GM21423 (cell line): ENCODE measurements at regions not wholly inside any gene's neighbourhood (a gene's known extent, or its start where the extent isn't known, plus 50 kb on each side); places are given as distances from the start of the nearest gene placed in this dataset.

Experiments
- ATAC-seq: cut with Tn5 transposase; IDR thresholded peaks from one replicate; pipeline ENCODE4 v1.9.1; 2021; ENCODE audit warnings: mild to moderate bottlenecking, moderate library complexity; ENCODE audit not compliant: unreplicated experiment

DNA sequence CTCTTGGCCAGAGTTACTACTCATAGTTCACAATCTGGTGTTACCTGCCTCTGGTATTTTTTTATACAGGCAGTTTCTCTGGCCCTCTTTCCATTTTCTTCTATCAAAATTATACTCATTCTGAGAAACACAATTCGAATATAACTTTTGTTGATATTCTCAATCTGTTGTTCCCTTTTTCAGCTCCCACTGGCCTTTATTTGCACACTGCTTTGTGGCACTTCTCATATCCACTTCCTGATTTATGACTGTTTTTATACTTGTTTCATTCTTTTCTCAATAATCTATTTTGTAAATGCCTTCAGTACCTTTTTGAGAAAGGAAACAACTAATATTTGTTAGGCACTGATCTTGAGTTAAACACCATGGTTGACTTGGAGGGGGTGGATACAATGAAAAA is 93.8 kb upstream of the HDAC9 start:
- no peak for ATAC-seq

DNA sequence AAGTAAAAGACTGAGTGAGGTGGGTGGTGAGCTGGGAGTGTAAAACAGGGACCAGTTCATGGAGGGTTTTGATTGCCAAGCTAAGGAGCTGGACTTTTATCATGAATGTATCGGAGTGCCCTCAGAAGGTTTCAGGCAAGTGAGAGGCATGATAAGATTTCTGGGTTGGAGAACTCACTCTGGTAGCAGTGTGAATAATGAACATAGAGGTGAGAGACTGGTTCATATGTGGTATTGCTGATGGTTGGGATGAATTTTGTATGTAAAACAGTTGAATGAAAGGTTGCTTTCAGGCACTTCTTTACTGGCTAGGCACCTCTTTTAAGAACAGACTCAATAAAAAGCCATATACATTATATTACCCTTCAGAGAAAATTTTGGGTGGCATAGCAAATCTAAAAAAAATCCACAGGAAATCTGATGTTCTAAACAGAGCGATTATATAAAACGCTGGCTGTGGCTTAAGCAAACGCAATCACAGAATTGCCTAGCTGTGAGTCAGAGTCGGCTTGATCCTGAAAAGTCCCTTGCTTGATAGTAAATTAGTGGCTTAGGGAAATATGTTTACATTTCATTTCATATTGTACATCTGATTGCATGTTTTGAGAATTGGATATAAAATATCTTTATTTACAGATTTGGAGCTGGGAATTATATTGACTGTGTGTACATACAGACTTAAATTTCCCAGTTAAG is 92.9 kb upstream of the HDAC9 start:
- no peak for ATAC-seq

DNA sequence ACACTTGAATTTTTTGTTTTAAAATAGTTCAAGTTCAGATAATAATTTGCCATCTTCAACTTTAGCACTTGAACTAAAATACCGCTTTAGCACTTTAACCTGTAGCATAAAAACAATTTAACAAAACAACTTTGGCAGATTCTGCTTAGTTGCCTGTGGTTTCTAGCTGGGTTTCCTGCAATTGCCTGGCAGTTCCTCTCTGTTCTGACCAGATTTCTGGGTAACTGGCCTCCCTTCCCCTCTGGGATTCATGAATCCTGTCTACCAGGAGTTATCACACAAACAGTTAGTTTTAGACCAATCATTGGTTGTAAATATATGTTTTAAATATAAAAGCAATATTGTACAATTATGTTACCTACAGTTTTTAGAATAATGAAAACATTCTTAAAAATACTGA is 89.8 kb upstream of the HDAC9 start:
- no peak for ATAC-seq

DNA sequence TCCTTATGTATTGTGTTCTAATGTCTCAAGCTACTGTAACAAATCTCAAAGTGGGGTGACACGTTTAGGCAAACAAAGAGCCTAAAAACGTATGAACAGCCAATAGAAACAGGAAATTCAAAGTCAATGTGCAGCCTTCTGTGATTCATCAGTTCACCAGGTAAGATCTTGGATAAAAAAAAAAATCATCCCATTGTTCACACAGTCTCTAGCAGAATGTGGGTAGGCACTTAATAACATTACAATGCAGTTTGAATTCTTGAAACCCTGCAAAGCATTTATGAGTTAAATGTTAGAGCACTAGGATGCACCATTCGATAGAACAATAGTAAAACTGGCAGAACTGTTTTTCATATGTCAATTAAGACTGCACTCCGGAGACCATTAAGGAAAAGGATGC is 88.2 kb upstream of the HDAC9 start:
- no peak for ATAC-seq

DNA sequence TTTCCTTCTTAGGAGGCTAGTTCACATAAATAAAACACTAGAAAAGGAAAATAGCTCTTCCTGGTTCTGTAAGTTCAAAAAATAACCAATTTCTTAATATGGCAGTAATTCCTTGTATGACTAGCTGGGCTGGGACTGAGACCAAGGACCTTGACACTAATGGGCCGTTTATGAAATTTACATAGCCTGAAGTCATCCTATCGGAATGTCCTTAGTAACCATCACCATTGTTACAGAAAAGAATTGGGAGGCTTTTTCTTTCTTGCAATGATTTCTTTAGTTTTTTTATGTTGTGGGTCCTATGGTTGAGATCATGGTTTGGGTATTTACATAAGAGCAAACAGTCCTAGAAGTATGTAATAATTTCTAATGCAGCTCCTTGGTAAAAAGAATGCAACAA is 87.1 kb upstream of the HDAC9 start:
- no peak for ATAC-seq

DNA sequence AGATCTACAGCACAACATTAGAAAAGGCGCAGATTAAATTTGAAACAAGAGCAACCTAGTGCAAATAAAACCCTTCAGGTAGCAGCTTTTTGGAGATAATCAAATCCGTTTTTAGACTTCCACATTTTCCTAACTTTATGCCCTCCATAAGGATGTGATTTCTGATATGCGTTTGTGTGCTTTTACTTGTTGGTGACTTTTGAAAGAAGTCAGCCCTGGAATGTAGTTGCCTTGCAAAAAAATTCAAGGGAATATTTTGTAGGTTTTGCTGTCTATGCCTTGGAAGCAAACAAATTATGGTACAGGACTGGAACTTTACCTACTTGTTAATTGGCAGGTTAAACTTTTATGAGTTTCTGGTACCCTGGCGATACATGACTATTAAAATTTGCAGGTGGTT is 86.7 kb upstream of the HDAC9 start:
- no peak for ATAC-seq

DNA sequence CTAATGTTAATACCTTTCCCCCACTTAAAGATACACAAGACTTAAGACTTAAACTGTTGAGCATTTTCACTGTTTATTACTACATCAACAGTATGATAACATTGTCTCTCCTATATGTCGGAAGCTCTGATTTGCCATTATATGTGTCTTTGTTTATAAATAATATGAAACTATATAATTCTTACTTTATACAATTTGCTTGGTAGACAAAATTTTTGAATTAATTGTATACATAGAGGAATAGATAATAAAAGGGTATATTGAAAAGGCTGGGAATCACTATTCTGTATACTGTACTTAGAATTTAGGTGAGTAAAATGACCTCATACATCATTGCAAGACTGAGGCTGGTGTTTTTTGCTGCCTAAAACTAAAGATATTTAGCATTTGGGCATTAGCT is 82.1 kb upstream of the HDAC9 start:
- no peak for ATAC-seq

DNA sequence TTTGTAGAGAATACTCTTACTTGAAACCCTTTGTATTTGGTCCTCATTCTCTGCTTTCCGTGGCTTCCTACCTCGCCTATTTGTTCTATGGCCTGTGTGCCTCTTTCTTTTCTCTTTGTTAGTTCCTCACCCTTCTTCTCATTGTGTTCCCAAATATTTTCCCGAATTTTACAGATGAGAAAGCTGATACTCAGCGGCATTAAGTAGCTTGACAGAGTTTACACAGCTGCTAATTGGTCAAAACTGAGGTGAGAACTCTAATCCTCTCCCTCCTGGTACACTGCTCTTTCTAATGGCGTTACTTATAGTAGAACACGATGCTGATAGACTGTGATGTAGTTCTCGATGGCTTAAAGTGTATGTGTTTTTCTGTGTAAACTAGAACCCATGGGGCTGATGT is 80.7 kb upstream of the HDAC9 start:
- no peak for ATAC-seq

DNA sequence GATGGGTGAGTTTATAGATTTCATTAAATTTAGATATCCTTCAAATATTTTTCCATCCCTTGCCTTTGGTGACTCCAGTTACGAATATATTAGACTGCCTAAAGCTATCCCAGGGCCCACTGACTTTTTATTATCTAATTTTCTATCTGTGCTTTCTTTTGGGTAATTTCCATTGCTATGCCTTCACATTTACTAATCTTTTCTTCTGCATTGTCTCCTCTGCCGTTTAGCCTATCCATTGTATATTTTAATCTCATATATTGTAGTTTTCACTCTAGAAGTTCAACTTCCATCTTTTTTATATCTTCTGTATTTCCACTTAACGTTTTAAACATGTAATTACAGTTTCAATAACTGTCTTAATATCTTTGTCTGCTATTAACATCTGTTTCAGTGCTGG is 78.6 kb upstream of the HDAC9 start:
- no peak for ATAC-seq

DNA sequence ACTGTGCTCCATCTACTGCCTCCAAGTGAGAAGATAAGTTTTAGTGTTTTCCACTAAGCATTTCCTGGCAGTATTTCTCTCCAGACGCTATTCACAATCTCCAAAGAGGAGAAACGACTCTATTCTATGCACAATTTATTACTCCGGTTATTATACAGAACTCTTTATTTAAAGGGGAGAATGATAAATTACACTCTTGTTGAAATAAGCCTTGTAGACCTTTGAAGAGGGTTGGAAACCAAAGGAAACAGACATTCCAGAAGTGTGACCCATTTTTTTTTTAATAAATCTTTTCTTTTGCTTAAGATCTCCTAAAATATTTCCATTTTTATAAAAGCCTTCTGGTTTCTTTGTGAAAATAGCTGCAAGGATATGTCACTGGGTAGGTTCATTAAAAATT is 76.1 kb upstream of the HDAC9 start:
- ATAC-seq, result no peak

DNA sequence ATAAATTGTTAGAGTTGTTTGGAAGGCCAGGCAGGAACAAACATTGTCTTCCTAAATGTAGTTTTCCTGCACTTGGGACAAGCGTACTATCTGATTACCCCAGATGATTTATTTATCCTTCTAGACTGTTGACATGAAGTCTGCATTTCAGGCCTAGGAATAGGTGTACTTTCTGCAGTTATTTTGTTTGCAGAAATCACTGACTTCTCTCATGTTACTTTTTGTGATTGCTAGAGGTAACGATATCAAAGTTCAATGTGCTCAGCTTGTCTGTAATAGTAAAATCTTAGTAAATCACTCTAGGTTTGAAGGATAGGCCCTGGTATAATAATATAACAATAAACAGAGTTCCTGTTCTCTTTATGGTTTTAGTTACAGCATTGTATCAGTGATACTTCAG is 75.4 kb upstream of the HDAC9 start:
- ATAC-seq, result no peak

DNA sequence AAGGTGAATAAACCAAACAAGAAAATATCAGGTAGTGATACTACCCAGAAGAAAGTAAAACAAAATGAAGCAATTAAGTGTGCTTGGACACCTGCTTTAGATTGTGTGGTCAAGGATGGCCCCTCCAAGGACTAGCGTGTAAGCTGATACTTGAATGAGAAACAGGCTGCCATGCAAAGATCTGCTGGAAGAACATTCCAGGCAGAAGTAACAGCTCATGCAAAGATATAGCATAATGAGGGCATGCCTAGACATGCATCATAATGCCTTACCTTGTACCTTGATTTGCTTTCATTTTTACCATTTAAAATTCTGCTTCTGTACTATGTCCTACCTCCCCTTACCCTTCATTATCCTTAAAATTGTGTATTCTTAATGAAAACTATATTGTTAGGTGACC is 74.8 kb upstream of the HDAC9 start:
- ATAC-seq, result no peak

DNA sequence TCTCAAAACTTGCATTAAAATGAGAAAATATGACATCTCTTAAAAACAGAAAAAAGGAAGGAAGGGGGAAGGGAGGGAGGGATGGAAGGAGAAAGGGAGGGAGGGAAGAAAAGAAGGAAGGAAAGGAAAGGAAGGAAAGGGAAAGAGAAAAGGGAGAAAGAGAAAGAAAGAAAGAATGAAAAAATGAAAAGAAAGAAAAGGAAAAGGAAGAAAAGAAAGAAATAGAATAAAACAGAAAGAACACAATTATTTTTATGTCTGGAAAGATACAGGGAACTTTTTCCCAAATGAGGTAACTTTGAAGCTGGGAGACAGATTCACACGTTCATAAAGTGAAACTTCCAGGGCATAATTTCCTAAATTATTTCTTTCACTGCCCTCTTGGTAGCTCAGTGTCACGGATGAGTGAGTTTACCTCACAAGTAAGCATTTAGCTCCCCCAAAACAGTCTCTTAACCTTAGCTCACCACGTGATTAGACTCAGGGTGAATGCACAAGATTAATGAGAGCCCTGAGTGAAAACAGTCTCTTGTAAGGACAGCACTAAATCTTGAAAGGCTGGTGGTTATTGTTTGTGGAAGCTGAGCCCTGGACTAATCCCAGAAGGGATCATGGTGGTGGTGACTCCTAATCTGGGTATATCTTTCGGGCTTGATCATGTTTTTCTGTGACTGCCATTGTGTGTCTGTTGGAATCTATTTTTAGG is 74.1 kb upstream of the HDAC9 start:
- ATAC-seq, result no peak

DNA sequence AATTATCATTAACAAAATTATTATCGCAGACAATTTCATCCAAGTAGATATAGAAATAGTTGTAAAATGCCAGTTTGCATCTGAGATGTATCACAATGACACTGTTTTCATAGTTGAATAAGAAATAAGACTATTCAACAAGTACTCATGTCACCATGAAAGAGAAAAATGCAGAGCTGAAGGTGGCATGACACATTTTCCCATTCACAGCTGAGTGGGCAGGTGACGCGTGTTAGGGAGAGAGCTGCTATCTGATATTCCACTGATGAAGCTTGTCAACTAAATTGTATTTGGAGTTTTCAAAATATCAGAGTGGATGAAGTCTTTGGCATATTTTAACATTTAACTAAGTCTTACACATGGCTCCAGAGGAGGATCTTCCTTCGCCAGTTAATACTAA is 70.3 kb upstream of the HDAC9 start:
- ATAC-seq, result no peak

DNA sequence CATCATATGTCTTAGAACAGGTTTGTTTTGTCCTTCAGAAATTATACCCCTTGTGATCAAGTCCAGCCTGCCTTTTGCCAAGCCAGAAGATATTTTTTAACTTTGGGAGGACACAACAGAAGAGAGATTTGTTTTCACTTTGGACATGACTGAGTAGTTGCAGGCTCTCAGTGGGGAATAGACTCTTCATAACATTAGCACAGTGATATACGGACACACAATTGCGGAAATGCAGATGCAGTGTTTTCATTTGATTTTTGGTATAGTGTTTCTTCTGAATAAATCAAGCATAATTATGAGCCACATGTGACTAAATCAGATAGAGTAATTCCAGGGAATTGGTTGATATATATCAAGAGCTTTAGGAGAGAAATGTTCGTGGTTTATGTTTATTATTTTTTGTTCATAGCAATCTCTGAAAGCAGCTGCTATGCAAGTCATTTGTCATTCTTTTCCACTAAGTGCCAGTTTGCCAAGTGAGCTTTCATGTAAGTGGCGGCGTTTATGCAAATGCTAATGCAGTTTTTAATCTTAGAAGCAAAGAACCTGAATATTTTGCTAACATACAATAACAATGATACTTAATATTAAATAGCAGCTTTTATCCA is 69.6 kb upstream of the HDAC9 start:
- ATAC-seq, result no peak

DNA sequence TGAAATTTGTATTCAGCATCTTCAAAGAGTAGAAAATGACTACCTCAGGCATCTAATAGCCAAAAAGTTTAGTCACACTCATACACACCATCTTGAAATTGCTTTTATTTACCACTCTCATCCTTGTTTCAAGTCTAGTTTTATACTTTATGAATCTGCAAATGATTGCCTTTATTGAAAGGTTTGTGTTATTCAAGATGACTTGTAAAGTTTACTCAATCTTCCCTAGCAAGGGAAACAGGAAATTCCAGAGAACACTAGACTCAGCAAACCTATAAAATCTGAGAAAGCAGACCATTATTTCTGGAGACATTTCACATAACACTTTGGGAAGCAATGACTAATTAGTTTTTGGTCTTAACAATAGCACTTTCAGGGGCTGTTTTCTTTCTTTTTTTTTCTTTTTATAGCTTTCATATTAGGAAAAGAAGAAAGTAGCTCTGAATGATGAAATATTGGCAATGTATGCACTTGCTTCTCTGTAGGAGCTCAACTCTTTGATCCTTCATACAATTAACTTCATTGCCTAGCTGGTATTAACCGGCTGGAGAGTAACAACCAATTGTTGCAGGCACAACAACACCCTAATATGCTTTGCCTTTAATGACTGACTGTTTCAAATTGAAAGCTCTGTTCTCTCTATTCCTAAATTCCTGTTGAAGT is 68.9 kb upstream of the HDAC9 start:
- no peak for ATAC-seq

DNA sequence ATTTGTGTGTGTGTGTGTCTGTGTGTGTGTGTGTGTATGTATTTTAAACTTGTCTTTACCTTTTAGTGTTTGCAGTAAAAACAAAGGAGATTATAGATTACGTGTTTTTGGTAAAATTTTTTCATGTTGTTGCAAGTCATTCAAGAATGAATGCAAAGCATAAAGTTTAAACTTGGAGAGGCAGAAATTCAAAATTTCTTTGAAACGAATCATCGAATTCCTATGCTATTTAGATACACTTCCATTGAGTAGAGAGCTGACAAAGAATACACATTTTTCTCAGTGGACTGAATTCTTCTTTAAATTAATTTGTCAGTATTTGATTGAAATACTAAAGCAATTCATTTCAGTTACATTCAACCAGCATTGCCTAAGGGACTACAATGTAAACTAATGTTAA is 66.0 kb upstream of the HDAC9 start:
- no peak for ATAC-seq

DNA sequence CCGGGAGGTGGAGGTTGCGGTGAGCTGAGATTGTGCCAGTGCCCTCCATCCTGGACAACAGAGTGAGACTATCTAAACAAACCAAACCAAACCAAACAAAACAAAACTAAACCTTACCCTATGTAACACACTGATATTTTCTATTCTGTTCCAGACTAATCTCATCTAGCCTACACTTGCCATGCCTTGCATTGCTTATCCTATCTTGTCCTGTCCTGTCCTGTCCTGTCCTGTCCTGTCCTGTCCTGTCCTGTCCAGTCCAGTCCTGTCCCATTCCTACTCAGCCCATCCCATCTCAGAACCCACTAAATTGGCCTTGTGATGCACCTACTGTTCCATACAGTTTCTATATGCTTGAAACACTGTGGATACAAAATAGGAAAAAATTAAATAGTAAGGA is 64.7 kb upstream of the HDAC9 start:
- no peak for ATAC-seq

DNA sequence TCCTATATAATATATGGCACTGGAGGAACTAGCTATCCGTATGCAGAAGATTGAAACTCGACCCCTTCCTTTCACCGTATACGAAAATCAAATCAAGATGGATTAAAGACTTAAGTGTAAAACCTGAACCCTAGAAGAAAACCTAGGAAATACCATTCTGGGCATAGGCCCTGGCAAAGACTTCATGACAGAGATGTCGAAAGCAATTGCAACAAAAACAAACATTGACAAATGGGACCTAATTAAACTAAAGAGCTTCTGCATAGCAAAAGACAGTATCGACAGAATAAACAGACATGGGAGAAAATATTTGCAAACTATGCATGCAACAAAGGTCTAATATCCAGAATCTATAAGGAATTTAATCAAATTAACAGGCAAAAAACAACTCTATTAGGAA is 61.4 kb upstream of the HDAC9 start:
- ATAC-seq, result no peak

DNA sequence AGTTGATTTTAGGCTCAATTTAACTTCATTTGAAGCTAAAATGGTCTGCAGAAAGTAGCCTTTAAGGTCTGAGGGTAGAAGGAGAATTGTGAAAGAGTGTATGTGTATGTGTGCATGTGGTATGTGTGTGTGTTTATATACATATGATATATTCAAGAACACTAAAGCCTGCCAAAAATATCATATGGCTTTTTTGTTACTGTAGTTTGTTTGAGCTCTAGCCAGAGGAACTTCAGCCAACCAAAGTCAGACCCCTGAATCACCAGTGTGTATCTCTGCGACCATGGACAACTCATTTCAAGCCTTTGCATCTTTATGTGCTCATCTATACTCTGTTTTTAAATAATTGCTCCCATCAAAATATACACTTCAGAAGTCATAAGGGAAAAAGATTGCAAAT is 58.4 kb upstream of the HDAC9 start:
- no peak for ATAC-seq

DNA sequence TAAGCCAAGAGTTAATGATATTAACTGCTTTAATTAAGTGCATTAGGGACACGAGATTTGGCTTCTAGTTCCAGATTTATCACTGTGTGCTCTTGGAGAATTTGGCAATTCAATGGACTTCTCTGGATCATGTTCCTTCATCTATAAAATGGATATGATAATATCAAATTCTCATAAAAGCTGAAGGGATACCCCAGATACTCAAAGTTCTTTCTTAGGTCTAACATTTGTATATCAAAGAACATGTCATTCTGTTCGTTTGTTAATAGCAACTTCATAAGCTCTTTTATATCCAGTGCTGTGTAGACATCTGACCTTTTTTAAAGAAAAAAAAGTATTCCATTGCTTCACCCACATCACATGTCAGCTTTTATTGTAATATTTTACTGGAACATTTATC is 54.6 kb upstream of the HDAC9 start:
- no peak for ATAC-seq

DNA sequence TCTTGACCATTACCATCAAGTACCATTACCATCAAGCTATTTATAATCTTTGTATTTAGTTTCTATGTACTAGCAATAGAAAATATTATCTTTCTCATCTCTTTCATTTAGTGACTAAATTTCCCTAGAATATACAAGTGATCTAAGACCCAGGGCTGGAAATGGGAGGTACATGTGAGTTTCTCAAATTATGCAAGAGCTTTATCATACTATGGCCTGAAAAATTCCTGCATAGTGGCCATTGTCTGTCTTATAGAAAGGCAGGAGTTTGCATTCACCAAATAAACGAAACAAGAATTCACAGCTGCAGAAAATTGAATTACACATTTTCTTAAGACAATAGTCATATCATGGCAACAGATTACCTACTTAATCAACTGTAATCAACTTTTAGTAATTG is 50.7 kb upstream of the HDAC9 start:
- no peak for ATAC-seq
